ENCODE measurements at regions not wholly inside any gene's neighbourhood (a gene's known extent, or its start where the extent isn't known, plus 50 kb on each side); places are given as distances from the start of the nearest gene placed in this dataset.
"Not testable (repeated sequence)": the region's sequence is repeated elsewhere in the genome, so short reads cannot be mapped to it uniquely, and the experiment has no call there.

DNA sequence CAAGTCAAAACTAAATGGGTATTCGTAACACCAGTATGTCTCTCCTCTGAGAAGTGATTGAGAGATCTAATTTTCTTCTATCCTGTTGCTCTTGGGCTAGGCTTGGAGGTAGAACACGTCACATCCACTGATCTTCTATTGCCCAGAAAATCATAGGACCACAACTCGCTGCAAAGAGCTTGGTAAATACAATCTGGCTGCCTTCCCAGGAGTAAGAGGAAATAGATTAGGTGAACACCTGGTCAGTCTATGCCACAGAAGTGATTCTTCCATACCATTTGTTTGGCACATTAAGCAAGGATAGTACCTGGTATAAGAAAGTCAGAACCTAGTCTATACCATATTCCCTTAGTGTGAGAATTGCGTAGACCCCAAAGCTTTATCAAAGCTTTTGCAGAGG, 129.3 kb upstream of the PHYHIPL start:
- no peaks in the 10 kb centered on the region for H3K4me1 ChIP-seq (ENCODE audit: control insufficient read depth, insufficient read depth, low read length)
- H3K4me3 ChIP-seq (ENCODE audit: low read length): no peak overlapping the region
- peaks cover 8% of the 10 kb centered on the region for H3K9me3 ChIP-seq (ENCODE audit: control insufficient read depth, low read length)
- DNase-seq (ENCODE audit: low read depth): no peak
- no peaks in the 10 kb centered on the region for H3K36me3 ChIP-seq (ENCODE audit: control insufficient read depth, insufficient read depth, low read length, severe bottlenecking)
- peaks cover 6% of the 10 kb centered on the region for H3K27me3 ChIP-seq (replicated peaks; ENCODE audit: control insufficient read depth, insufficient read depth, low read length)
- H3K9ac ChIP-seq (ENCODE audit: low read length): no peak overlapping the region

DNA sequence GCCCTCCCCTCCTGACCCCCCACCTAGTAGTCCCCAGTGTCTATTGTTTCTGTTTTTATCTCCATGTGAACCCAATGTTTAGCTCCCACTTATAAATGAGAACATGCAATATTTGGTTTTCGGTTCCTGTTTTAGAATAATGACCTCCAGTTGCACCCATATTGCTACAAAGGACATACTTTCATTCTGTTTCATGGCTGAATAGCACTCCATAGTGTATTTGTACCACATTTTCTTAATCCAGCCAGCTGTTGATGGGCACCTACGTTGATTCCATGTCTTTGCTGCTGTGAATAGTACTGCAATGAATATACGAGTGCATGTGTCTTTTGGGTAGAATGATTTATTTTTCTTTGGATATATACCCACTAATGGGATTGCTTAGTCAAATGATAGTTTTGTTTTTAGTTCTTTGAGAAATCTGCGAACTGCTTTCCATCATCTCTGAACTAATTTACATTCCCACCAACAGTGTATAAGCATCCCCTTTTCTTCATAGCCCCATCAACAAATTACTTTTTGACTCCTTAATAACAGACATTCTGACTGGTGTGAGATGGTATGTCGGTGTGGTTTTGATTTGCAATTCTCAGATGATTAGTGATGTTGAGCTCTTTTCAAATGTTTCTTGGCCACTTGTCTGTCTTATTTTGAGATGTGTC, 128.4 kb upstream of the PHYHIPL start:
- peaks cover 8% of the 10 kb centered on the region for H3K9me3 ChIP-seq (ENCODE audit: control insufficient read depth, low read length)
- H3K9ac ChIP-seq (ENCODE audit: low read length): no peak overlapping the region
- H3K36me3 ChIP-seq (ENCODE audit: control insufficient read depth, insufficient read depth, low read length, severe bottlenecking): no peaks in the 10 kb centered on the region
- peaks cover 6% of the 10 kb centered on the region for H3K27me3 ChIP-seq (replicated peaks; ENCODE audit: control insufficient read depth, insufficient read depth, low read length)
- no peak for DNase-seq (ENCODE audit: low read depth)
- H3K4me1 ChIP-seq (ENCODE audit: control insufficient read depth, insufficient read depth, low read length): no peaks in the 10 kb centered on the region
- H3K4me3 ChIP-seq (ENCODE audit: low read length): no peak overlapping the region

- H3K9ac ChIP-seq (ENCODE audit: low read length); DNase-seq (ENCODE audit: low read depth); H3K9me3 ChIP-seq (ENCODE audit: control insufficient read depth, low read length); H3K27me3 ChIP-seq (replicated peaks; ENCODE audit: control insufficient read depth, insufficient read depth, low read length); H3K36me3 ChIP-seq (ENCODE audit: control insufficient read depth, insufficient read depth, low read length, severe bottlenecking); H3K4me3 ChIP-seq (ENCODE audit: low read length): not testable (repeated sequence)
- H3K4me1 ChIP-seq (ENCODE audit: control insufficient read depth, insufficient read depth, low read length): peaks cover 14% of the 10 kb centered on the region
Measured at GRCh38 chr10:59053502-59053901, 122.9 kb upstream of the PHYHIPL start.

DNA sequence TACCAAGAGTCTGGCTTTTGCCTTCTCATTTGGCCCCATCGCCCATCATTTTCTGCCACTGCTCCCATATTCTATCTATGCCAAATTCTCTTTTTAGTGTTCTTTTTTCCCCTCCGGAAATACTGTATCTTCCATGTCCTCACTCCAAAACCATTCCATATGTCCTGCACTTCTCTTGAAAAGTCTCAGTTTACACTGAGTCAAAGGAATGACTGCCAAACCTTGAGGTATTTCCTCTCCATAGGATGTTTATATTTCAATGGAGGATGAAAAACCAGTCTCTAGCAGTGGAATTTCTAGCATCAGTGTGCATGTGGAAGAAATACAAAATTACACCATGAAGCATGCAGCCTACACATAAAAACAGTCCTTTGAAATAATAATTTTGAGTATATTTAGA, 121.4 kb upstream of the PHYHIPL start:
- Histone ChIP-seq H3K36me3 (ENCODE audit: control insufficient read depth, insufficient read depth, low read length, severe bottlenecking) (no peaks in the 10 kb centered on the region), H3K9ac (ENCODE audit: low read length) (no peak overlapping the region), H3K4me3 (ENCODE audit: low read length) (no peak overlapping the region), H3K9me3 (ENCODE audit: control insufficient read depth, low read length) (peaks cover 5% of the 10 kb centered on the region), H3K27me3 (replicated peaks; ENCODE audit: control insufficient read depth, insufficient read depth, low read length) (no peaks in the 10 kb centered on the region), H3K4me1 (ENCODE audit: control insufficient read depth, insufficient read depth, low read length) (peaks cover 14% of the 10 kb centered on the region)
- peak; percentile 54 for DNase-seq (ENCODE audit: low read depth)

- Histone ChIP-seq H3K9me3 (ENCODE audit: control insufficient read depth, low read length) (no peaks in the 10 kb centered on the region), H3K36me3 (ENCODE audit: control insufficient read depth, insufficient read depth, low read length, severe bottlenecking) (no peaks in the 10 kb centered on the region), H3K4me3 (ENCODE audit: low read length) (no peak overlapping the region), H3K9ac (ENCODE audit: low read length) (no peak overlapping the region), H3K4me1 (ENCODE audit: control insufficient read depth, insufficient read depth, low read length) (peaks cover 14% of the 10 kb centered on the region), H3K27me3 (replicated peaks; ENCODE audit: control insufficient read depth, insufficient read depth, low read length) (no peaks in the 10 kb centered on the region)
- DNase-seq (ENCODE audit: low read depth): peak; percentile 31
Measured at GRCh38 chr10:59057345-59057744, 119.1 kb upstream of the PHYHIPL start.

DNA sequence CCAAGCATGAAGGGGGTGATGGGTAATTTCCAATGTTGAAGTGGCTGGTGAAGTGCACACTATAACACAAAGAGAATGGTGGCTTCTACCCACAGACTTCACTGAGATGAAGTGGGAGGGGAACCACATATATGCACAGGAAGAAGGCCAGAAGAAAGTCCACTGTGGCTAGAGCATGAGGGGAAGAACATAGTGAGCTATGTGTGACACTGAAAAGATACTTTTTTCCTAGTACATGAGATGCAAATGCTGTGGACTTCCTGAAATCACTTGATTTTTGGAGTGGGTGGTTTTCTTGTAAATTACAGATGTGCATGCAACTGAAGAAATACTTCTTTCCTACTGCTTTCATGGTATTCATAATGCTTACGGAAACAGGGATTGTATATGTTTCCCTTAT, 115.6 kb upstream of the PHYHIPL start:
- Histone ChIP-seq H3K4me3 (ENCODE audit: low read length) (no peak overlapping the region), H3K36me3 (ENCODE audit: control insufficient read depth, insufficient read depth, low read length, severe bottlenecking) (no peaks in the 10 kb centered on the region), H3K9me3 (ENCODE audit: control insufficient read depth, low read length) (no peaks in the 10 kb centered on the region), H3K4me1 (ENCODE audit: control insufficient read depth, insufficient read depth, low read length) (peaks cover 14% of the 10 kb centered on the region), H3K9ac (ENCODE audit: low read length) (no peak overlapping the region), H3K27me3 (replicated peaks; ENCODE audit: control insufficient read depth, insufficient read depth, low read length) (no peaks in the 10 kb centered on the region)
- DNase-seq (ENCODE audit: low read depth): no peak

- Histone ChIP-seq H3K9ac (ENCODE audit: low read length) (no peak overlapping the region), H3K36me3 (ENCODE audit: control insufficient read depth, insufficient read depth, low read length, severe bottlenecking) (no peaks in the 10 kb centered on the region), H3K9me3 (ENCODE audit: control insufficient read depth, low read length) (no peaks in the 10 kb centered on the region), H3K4me3 (ENCODE audit: low read length) (no peak overlapping the region), H3K4me1 (ENCODE audit: control insufficient read depth, insufficient read depth, low read length) (no peaks in the 10 kb centered on the region), H3K27me3 (replicated peaks; ENCODE audit: control insufficient read depth, insufficient read depth, low read length) (no peaks in the 10 kb centered on the region)
- no peak for DNase-seq (ENCODE audit: low read depth)
Measured at GRCh38 chr10:59063491-59063890, 113.0 kb upstream of the PHYHIPL start.

GRCh38 chr10:59064080-59064692, 112.3 kb upstream of the PHYHIPL start:
- Histone ChIP-seq H3K27me3 (replicated peaks; ENCODE audit: control insufficient read depth, insufficient read depth, low read length) (no peaks in the 10 kb centered on the region), H3K9me3 (ENCODE audit: control insufficient read depth, low read length) (no peaks in the 10 kb centered on the region), H3K9ac (ENCODE audit: low read length) (no peak overlapping the region), H3K4me1 (ENCODE audit: control insufficient read depth, insufficient read depth, low read length) (peaks cover 6% of the 10 kb centered on the region), H3K36me3 (ENCODE audit: control insufficient read depth, insufficient read depth, low read length, severe bottlenecking) (no peaks in the 10 kb centered on the region), H3K4me3 (ENCODE audit: low read length) (no peak overlapping the region)
- no peak for DNase-seq (ENCODE audit: low read depth)

DNA sequence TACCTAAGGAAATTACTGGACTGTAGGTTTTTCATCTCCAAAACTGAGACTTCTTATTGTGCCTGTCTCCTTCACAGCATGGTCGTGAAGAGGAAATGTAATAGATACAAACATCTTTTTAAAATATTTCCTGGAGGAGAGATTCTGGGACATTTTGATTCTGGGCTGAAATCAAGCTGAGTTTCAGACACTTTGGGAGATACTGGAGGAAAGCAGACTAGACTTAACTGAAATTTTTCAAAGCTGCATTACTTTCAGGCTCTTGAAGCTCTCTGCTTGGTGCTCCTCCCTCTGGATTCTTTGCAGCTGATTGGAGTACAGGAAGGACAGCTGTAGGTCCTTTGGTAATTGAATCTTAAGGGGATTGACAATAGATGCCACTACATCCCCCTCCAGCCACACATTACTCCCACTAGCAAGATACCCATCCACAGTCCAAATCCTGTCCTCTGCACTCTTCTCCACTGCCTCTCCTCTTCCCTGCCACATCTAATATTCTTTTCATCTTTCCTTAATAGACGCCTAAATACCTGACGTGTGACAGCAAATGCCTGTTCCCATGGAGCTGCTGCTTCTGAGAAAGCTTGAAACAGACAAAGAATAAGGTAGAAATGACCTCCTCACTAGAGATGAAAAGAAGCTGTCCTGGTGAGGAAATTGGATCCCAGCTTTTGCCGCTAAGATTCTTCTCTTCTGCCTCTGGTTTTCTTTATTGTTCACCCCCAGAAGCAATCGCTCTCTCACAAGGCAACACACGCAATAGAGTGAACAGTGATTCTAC, 111.5 kb upstream of the PHYHIPL start:
- Histone ChIP-seq H3K9ac (ENCODE audit: low read length) (no peak overlapping the region), H3K36me3 (ENCODE audit: control insufficient read depth, insufficient read depth, low read length, severe bottlenecking) (no peaks in the 10 kb centered on the region), H3K4me1 (ENCODE audit: control insufficient read depth, insufficient read depth, low read length) (peaks cover 6% of the 10 kb centered on the region), H3K4me3 (ENCODE audit: low read length) (no peak overlapping the region), H3K27me3 (replicated peaks; ENCODE audit: control insufficient read depth, insufficient read depth, low read length) (no peaks in the 10 kb centered on the region), H3K9me3 (ENCODE audit: control insufficient read depth, low read length) (no peaks in the 10 kb centered on the region)
- no peak for DNase-seq (ENCODE audit: low read depth)

DNA sequence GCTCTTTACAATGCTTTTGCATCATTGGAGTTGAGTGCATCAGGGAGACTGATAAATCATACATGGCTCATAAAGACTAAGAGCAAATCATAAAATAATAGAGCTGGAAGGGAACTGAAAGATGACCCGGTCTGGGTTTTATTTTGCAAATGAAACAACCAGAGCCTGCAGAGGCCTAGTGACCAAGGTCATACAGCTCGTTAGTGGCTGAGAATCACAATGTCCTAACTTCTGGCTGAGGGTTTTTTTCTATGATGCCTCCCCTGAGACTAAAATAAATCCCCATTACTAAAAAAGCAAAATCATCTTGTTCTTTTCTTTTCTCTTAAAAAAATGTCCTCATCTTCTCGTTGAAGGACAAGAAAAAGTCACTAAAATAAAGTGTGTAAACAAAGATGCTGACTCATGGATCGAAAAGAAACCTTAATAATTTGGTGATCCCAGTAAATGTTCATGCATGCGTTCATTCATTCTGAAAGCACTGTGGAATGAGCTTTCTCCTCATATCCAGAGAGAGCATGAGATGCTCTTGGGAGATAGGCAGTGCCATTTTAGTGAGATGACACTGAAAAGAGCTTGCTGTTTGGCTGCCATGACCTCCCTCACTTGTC, 107.8 kb upstream of the PHYHIPL start:
- DNase-seq (ENCODE audit: low read depth): no peak
- Histone ChIP-seq H3K9ac (ENCODE audit: low read length) (no peak overlapping the region), H3K9me3 (ENCODE audit: control insufficient read depth, low read length) (no peaks in the 10 kb centered on the region), H3K27me3 (replicated peaks; ENCODE audit: control insufficient read depth, insufficient read depth, low read length) (no peaks in the 10 kb centered on the region), H3K4me1 (ENCODE audit: control insufficient read depth, insufficient read depth, low read length) (peaks cover 6% of the 10 kb centered on the region), H3K36me3 (ENCODE audit: control insufficient read depth, insufficient read depth, low read length, severe bottlenecking) (no peaks in the 10 kb centered on the region), H3K4me3 (ENCODE audit: low read length) (no peak overlapping the region)

- Histone ChIP-seq H3K4me3 (ENCODE audit: low read length) (no peak overlapping the region), H3K36me3 (ENCODE audit: control insufficient read depth, insufficient read depth, low read length, severe bottlenecking) (no peaks in the 10 kb centered on the region), H3K9ac (ENCODE audit: low read length) (no peak overlapping the region), H3K4me1 (ENCODE audit: control insufficient read depth, insufficient read depth, low read length) (peaks cover 6% of the 10 kb centered on the region), H3K9me3 (ENCODE audit: control insufficient read depth, low read length) (no peaks in the 10 kb centered on the region), H3K27me3 (replicated peaks; ENCODE audit: control insufficient read depth, insufficient read depth, low read length) (no peaks in the 10 kb centered on the region)
- no peak for DNase-seq (ENCODE audit: low read depth)
Measured at GRCh38 chr10:59072038-59072437, 104.4 kb upstream of the PHYHIPL start.

Data from adipocyte (in vitro differentiated cells).